SK-N-SH (cell line): ENCODE measurements at regions not wholly inside any gene's neighbourhood (a gene's known extent, or its start where the extent isn't known, plus 50 kb on each side); places are given as distances from the start of the nearest gene placed in this dataset.

Experiments
- CTCF ChIA-PET: fragments of 300-600, 350-600 bp; formaldehyde crosslinking; extraction: SDS; loops from one replicate; lab custom pipeline; 2021; lab: Yijun Ruan, JAX
- POLR2A ChIA-PET: fragments of 350-600 bp; sonication (Branson Sonifier 250); formaldehyde crosslinking; extraction: SDS; loops from one replicate; lab custom pipeline; 2020; ENCODE audit warnings: antibody characterized with exemption, inconsistent platforms; lab: Yijun Ruan, JAX
- DNase-seq: peaks from one replicate; pipeline ENCODE4 v3.0.0; 2012
- H2AFZ ChIP-seq: fragments of 200-600 bp; sonication (generic); 2 replicates; pipeline ENCODE4 v1.8.1; 2016; ENCODE audit warnings: antibody characterized with exemption, mild to moderate bottlenecking, low read depth
- H3F3A ChIP-seq: fragments of 200-600 bp; sonication (generic); replicated peaks from 2 replicates; pipeline ENCODE3; 2016; ENCODE audit warnings: antibody characterized with exemption, mild to moderate bottlenecking; ENCODE audit not compliant: insufficient read depth
- H3K27ac ChIP-seq, 2 experiments: fragments of 200-500 bp in 1 of 2; fragments of 200-600 bp in 1 of 2; sonication (Bioruptor generic) in 1 of 2; sonication (generic), shearing (Covaris generic) in 1 of 2; 2 replicates each; pipeline versions ENCODE4 v1.5.1 to v1.6.1; 2014 to 2016; ENCODE audit warnings: low read depth in 2 of 2, inconsistent platforms in 1 of 2, low read length in 1 of 2, mild to moderate bottlenecking in 1 of 2, mixed read lengths in 1 of 2
- H3K27me3 ChIP-seq: fragments of 200-600 bp; sonication (generic), shearing (Covaris generic); 2 replicates; pipeline ENCODE4 v1.6.1; 2016; ENCODE audit warnings: mixed run types; ENCODE audit not compliant: insufficient read depth
- H3K36me3 ChIP-seq, 2 experiments: fragments of 200-500 bp in 1 of 2; fragments of 200-600 bp in 1 of 2; sonication (Bioruptor generic) in 1 of 2; sonication (generic) in 1 of 2; replicated peaks in 1 of 2; 2 replicates each; pipeline versions ENCODE3 to v1.5.1; 2014 to 2016; ENCODE audit warnings: low read length in 1 of 2, mild to moderate bottlenecking in 1 of 2; ENCODE audit not compliant: insufficient read depth in 2 of 2, control insufficient read depth in 1 of 2
- H3K4me1 ChIP-seq, 2 experiments: fragments of 200-500 bp in 1 of 2; fragments of 200-600 bp in 1 of 2; sonication (Bioruptor generic) in 1 of 2; sonication (generic), shearing (Covaris generic) in 1 of 2; 2 replicates each; pipeline versions ENCODE4 v1.5.1 to v1.6.1; 2014 to 2016; ENCODE audit warnings: low read depth in 1 of 2, low read length in 1 of 2, mixed run types in 1 of 2; ENCODE audit not compliant: insufficient read depth in 2 of 2, control insufficient read depth in 1 of 2
- H3K4me2 ChIP-seq: fragments of 200-600 bp; sonication (generic), shearing (Covaris generic); 2 replicates; pipeline ENCODE4 v1.6.1; 2017; ENCODE audit warnings: mixed run types
- H3K4me3 ChIP-seq, 2 experiments: fragments of 200-500 bp in 1 of 2; fragments of 200-600 bp in 1 of 2; sonication (Bioruptor generic) in 1 of 2; sonication (generic), shearing (Covaris generic) in 1 of 2; 2 replicates each; pipeline versions ENCODE4 v1.5.1 to v1.8.1; 2014 to 2016; ENCODE audit warnings: low read depth in 2 of 2, inconsistent platforms in 1 of 2, low read length in 1 of 2, mild to moderate bottlenecking in 1 of 2, mixed read lengths in 1 of 2, moderate library complexity in 1 of 2
- H3K79me2 ChIP-seq: fragments of 200-600 bp; sonication (generic); 2 replicates; pipeline ENCODE4 v1.8.1; 2017; ENCODE audit warnings: mild to moderate bottlenecking; ENCODE audit not compliant: insufficient read depth
- H3K9ac ChIP-seq: fragments of 200-600 bp; sonication (generic); 2 replicates; pipeline ENCODE4 v1.6.1; 2017; ENCODE audit warnings: mixed run types
- H3K9me2 ChIP-seq: fragments of 200-600 bp; sonication (generic); 2 replicates; pipeline ENCODE4 v1.6.1; 2017; ENCODE audit warnings: mixed run types
- H3K9me3 ChIP-seq: fragments of 200-600 bp; sonication (generic); 2 replicates; pipeline ENCODE4 v1.6.1; 2017; ENCODE audit warnings: mixed run types, mild to moderate bottlenecking, moderate library complexity
- H4K20me1 ChIP-seq: fragments of 200-600 bp; sonication (generic); 2 replicates; pipeline ENCODE4 v1.6.1; 2017; ENCODE audit warnings: mild to moderate bottlenecking, mixed run types; ENCODE audit not compliant: insufficient read depth
- CTCF ChIP-seq: fragments of 200-600 bp; sonication (generic); IDR thresholded peaks from 2 replicates; pipeline ENCODE4 v1.6.1; 2017; ENCODE audit warnings: antibody characterized with exemption, mild to moderate bottlenecking, moderate library complexity
- EZH2phosphoT487 ChIP-seq: fragments of 200-600 bp; sonication (generic); IDR thresholded peaks from 2 replicates; pipeline ENCODE4 v1.6.1; 2017; ENCODE audit warnings: low read depth, mixed run types, mild to moderate bottlenecking, antibody characterized with exemption, moderate library complexity, borderline replicate concordance
- FOXM1 ChIP-seq: IDR thresholded peaks from 2 replicates; pipeline ENCODE4 v1.4.0; 2012; ENCODE audit warnings: low read depth, mild to moderate bottlenecking
- JUND ChIP-seq: IDR thresholded peaks from 2 replicates; pipeline ENCODE4 v1.4.0; 2012
- POLR2AphosphoS5 ChIP-seq: IDR thresholded peaks from 2 replicates; pipeline ENCODE4 v1.6.1; 2012; ENCODE audit warnings: low read depth, low read length
- RAD21 ChIP-seq: IDR thresholded peaks from 2 replicates; pipeline ENCODE4 v1.6.1; 2012; ENCODE audit warnings: mild to moderate bottlenecking, low read length
- TAF1 ChIP-seq: IDR thresholded peaks from 2 replicates; pipeline ENCODE4 v1.6.1; 2012; ENCODE audit warnings: low read depth, mild to moderate bottlenecking, low read length, moderate library complexity, borderline replicate concordance
- TCF12 ChIP-seq: IDR thresholded peaks from 2 replicates; pipeline ENCODE4 v1.4.0; 2012
- WGBS: methylation state at CpG from one replicate; pipeline ENCODE4 v1.1.6; 2017; ENCODE audit warnings: low lambda C conversion rate; 5-methylcytosine and 5-hydroxymethylcytosine counted together
- TF ChIP-seq, protein P1 (sequence below): IDR thresholded peaks from 2 replicates; pipeline ENCODE4 v1.4.0; 2012; ENCODE audit warnings: low read depth, borderline replicate concordance
- TF ChIP-seq, protein P2 (sequence below): fragments of 150-350 bp; IDR thresholded peaks from 2 replicates; pipeline ENCODE4 v1.6.1; 2016; ENCODE audit warnings: mild to moderate bottlenecking, low read depth, low read length
- TF ChIP-seq, protein P3 (sequence below): fragments of 150-350 bp; IDR thresholded peaks from 2 replicates; pipeline ENCODE4 v1.6.1; 2017; ENCODE audit warnings: antibody characterized with exemption, low read length, low read depth, borderline replicate concordance

- Histone ChIP-seq H3K27me3 (peaks cover 8% of the 10 kb centered on the region; the same call in 1 of the 2 replicates), H3K9me3 (no peaks in the 10 kb centered on the region), H3K4me3 (no peak overlapping the region), H3F3A (no peaks in the 10 kb centered on the region), H3K4me1 (no peaks in the 10 kb centered on the region), H4K20me1 (no peaks in the 10 kb centered on the region), H3K79me2 (no peaks in the 10 kb centered on the region), H3K9me2 (no peaks in the 10 kb centered on the region), H2AFZ (no peak overlapping the region), H3K27ac (no peak overlapping the region), H3K4me2 (no peak overlapping the region), H3K9ac (no peak overlapping the region), H3K36me3 (no peaks in the 10 kb centered on the region)
- ChIA-PET CTCF (interaction anchor here (1.0 kb wide), 1 partner anchor 504 kb away, joined by 4 read pairs; no protein-coding TSS in a partner anchor), POLR2A (no interaction called here)
- no peak for TF ChIP-seq TCF12
- no peak for TF ChIP-seq POLR2AphosphoS5
- TF ChIP-seq RAD21: no peak
- TF ChIP-seq EZH2phosphoT487: no peak
- TF ChIP-seq, protein P1, sequence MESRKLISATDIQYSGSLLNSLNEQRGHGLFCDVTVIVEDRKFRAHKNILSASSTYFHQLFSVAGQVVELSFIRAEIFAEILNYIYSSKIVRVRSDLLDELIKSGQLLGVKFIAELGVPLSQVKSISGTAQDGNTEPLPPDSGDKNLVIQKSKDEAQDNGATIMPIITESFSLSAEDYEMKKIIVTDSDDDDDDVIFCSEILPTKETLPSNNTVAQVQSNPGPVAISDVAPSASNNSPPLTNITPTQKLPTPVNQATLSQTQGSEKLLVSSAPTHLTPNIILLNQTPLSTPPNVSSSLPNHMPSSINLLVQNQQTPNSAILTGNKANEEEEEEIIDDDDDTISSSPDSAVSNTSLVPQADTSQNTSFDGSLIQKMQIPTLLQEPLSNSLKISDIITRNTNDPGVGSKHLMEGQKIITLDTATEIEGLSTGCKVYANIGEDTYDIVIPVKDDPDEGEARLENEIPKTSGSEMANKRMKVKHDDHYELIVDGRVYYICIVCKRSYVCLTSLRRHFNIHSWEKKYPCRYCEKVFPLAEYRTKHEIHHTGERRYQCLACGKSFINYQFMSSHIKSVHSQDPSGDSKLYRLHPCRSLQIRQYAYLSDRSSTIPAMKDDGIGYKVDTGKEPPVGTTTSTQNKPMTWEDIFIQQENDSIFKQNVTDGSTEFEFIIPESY: no peak
- TF ChIP-seq FOXM1: no peak
- no peak for TF ChIP-seq JUND
- TF ChIP-seq, protein P2, sequence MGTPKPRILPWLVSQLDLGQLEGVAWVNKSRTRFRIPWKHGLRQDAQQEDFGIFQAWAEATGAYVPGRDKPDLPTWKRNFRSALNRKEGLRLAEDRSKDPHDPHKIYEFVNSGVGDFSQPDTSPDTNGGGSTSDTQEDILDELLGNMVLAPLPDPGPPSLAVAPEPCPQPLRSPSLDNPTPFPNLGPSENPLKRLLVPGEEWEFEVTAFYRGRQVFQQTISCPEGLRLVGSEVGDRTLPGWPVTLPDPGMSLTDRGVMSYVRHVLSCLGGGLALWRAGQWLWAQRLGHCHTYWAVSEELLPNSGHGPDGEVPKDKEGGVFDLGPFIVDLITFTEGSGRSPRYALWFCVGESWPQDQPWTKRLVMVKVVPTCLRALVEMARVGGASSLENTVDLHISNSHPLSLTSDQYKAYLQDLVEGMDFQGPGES: no peak
- DNase-seq: no peak
- 17% methylated on average over 3 of the region's 3 CpGs for WGBS
These were observed 247.2 kb downstream of the CEMIP2 start for GRCh38 chr9:71521132-71521531.

GRCh38 chr9:71519098-71519696 is 249.1 kb downstream of the CEMIP2 start:
- Histone ChIP-seq H3K27ac (no peak overlapping the region), H3K9me3 (no peaks in the 10 kb centered on the region), H3K4me1 (no peaks in the 10 kb centered on the region), H2AFZ (no peak overlapping the region), H4K20me1 (no peaks in the 10 kb centered on the region), H3F3A (no peaks in the 10 kb centered on the region), H3K79me2 (no peaks in the 10 kb centered on the region), H3K9me2 (no peaks in the 10 kb centered on the region), H3K4me2 (no peak overlapping the region), H3K36me3 (no peaks in the 10 kb centered on the region), H3K9ac (no peak overlapping the region), H3K4me3 (no peak overlapping the region), H3K27me3 (peaks cover 8% of the 10 kb centered on the region; the same call in 1 of the 2 replicates)
- no peak for TF ChIP-seq CTCF
- TF ChIP-seq, protein P3, sequence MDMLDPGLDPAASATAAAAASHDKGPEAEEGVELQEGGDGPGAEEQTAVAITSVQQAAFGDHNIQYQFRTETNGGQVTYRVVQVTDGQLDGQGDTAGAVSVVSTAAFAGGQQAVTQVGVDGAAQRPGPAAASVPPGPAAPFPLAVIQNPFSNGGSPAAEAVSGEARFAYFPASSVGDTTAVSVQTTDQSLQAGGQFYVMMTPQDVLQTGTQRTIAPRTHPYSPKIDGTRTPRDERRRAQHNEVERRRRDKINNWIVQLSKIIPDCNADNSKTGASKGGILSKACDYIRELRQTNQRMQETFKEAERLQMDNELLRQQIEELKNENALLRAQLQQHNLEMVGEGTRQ: no peak
- no peak for TF ChIP-seq TAF1
- TF ChIP-seq JUND: no peak
- no peak for DNase-seq
- WGBS: 3% methylated on average over 1 of the region's 1 CpG
- CTCF ChIA-PET: no interaction called here
- POLR2A ChIA-PET: no interaction called here
